NT2/D1 (cell line): ENCODE measurements at regions not wholly inside any gene's neighbourhood (a gene's known extent, or its start where the extent isn't known, plus 50 kb on each side); places are given as distances from the start of the nearest gene placed in this dataset.

Experiments used
- SUZ12 ChIP-seq: IDR thresholded peaks from 2 replicates; pipeline ENCODE4 v1.6.1; 2011; ENCODE audit not compliant: insufficient read length, insufficient read depth; ENCODE audit errors: extremely low read depth
- YY1 ChIP-seq: IDR thresholded peaks from 2 replicates; pipeline ENCODE4 v1.6.1; 2011; ENCODE audit not compliant: insufficient read length, insufficient read depth
- ZNF274 ChIP-seq: IDR thresholded peaks from 2 replicates; pipeline ENCODE4 v1.6.1; 2011; ENCODE audit warnings: mild to moderate bottlenecking, low read depth, low read length

- TF ChIP-seq YY1 (no peak), SUZ12 (no peak), ZNF274 (no peak)
Measured at GRCh38 chr7:136055266-136055665, 78.1 kb upstream of the MTPN start.
